Activated naive CD8-positive, alpha-beta T cell treated with anti-CD3 and anti-CD28 coated beads, Interleukin-2, amount 10 ng/mL, durations not matched to agents 7 days and 5 days (primary cell): ENCODE measurements at regions not wholly inside any gene's neighbourhood (a gene's known extent, or its start where the extent isn't known, plus 50 kb on each side); places are given as distances from the start of the nearest gene placed in this dataset.
"Not testable (repeated sequence)": the region's sequence is repeated elsewhere in the genome, so short reads cannot be mapped to it uniquely, and the experiment has no call there.

ENCODE experiments used
- ATAC-seq: fragments of 150-1000 bp; cut with Tn5 transposase; one replicate; pipeline ENCODE4 v1.10.0; 2021; ENCODE audit warnings: low read depth, moderate library complexity
- POLR2A ChIA-PET: fragments of 350-600 bp; sonication (Branson Sonifier 250); formaldehyde crosslinking; loops from one replicate; lab custom pipeline; 2021; ENCODE audit warnings: antibody characterized with exemption; lab: Charles Lee
- DNase-seq: peaks from one replicate; pipeline ENCODE4 v3.0.0; 2021
- H3K27ac Mint-ChIP-seq: one replicate; pipeline ENCODE4 v1.8.0; 2022; ENCODE audit warnings: mild to moderate bottlenecking, mixed read lengths
- H3K27me3 Mint-ChIP-seq: one replicate; pipeline ENCODE4 v1.8.0; 2022; ENCODE audit warnings: mild to moderate bottlenecking, moderate library complexity, mixed read lengths
- H3K36me3 Mint-ChIP-seq: one replicate; pipeline ENCODE4 v1.8.0; 2021; ENCODE audit warnings: mild to moderate bottlenecking, mixed read lengths
- H3K4me1 Mint-ChIP-seq: one replicate; pipeline ENCODE4 v1.8.0; 2021; ENCODE audit warnings: mixed read lengths
- H3K4me3 Mint-ChIP-seq: one replicate; pipeline ENCODE4 v1.8.0; 2022; ENCODE audit warnings: mild to moderate bottlenecking, moderate library complexity, mixed read lengths
- H3K9me3 Mint-ChIP-seq: one replicate; pipeline ENCODE4 v1.8.0; 2021; ENCODE audit warnings: mixed read lengths

GRCh38 chr5:36796155-36796554 lies 80.4 kb upstream of the NIPBL start:
- DNase-seq (no peak), ATAC-seq (no peak)
- Mint-ChIP-seq H3K27ac (no peak overlapping the region), H3K27me3 (peaks cover 9% of the 10 kb centered on the region), H3K36me3 (no peaks in the 10 kb centered on the region), H3K4me3 (no peak overlapping the region), H3K9me3 (no peaks in the 10 kb centered on the region), H3K4me1 (no peaks in the 10 kb centered on the region)
- POLR2A ChIA-PET = no interaction called here

- H3K9me3 Mint-ChIP-seq = no peaks in the 10 kb centered on the region
- no peaks in the 10 kb centered on the region for H3K36me3 Mint-ChIP-seq
- no peaks in the 10 kb centered on the region for H3K4me1 Mint-ChIP-seq
- peaks cover 16% of the 10 kb centered on the region for H3K27me3 Mint-ChIP-seq
- POLR2A ChIA-PET = no interaction called here
- DNase-seq = no peak
- no peak overlapping the region for H3K27ac Mint-ChIP-seq
- ATAC-seq = no peak
- no peak overlapping the region for H3K4me3 Mint-ChIP-seq
Measured at GRCh38 chr5:36801523-36801922, 75.0 kb upstream of the NIPBL start.

- POLR2A ChIA-PET = no interaction called here
- peaks cover 19% of the 10 kb centered on the region for H3K27me3 Mint-ChIP-seq
- no peak for ATAC-seq
- H3K27ac Mint-ChIP-seq = no peak overlapping the region
- no peaks in the 10 kb centered on the region for H3K36me3 Mint-ChIP-seq
- DNase-seq = no peak
- H3K9me3 Mint-ChIP-seq = no peaks in the 10 kb centered on the region
- no peaks in the 10 kb centered on the region for H3K4me1 Mint-ChIP-seq
- H3K4me3 Mint-ChIP-seq = no peak overlapping the region
Measured at GRCh38 chr5:36802187-36802586, 74.4 kb upstream of the NIPBL start.

GRCh38 chr5:36813249-36813648 lies 63.3 kb upstream of the NIPBL start:
- H3K4me1 Mint-ChIP-seq, H3K9me3 Mint-ChIP-seq, H3K4me3 Mint-ChIP-seq, H3K27ac Mint-ChIP-seq, H3K27me3 Mint-ChIP-seq, ATAC-seq, POLR2A ChIA-PET, DNase-seq, H3K36me3 Mint-ChIP-seq: not testable (repeated sequence)

- POLR2A ChIA-PET = no interaction called here
- Mint-ChIP-seq H3K9me3 (peaks cover 1% of the 10 kb centered on the region), H3K27me3 (peaks cover 4% of the 10 kb centered on the region), H3K4me1 (no peaks in the 10 kb centered on the region), H3K4me3 (no peak overlapping the region), H3K27ac (no peak overlapping the region), H3K36me3 (no peaks in the 10 kb centered on the region)
- no peak for ATAC-seq
- DNase-seq = no peak
Measured at GRCh38 chr5:36815871-36816270, 60.7 kb upstream of the NIPBL start.

GRCh38 chr5:36820900-36821299 lies 55.7 kb upstream of the NIPBL start:
- POLR2A ChIA-PET = no interaction called here
- Mint-ChIP-seq H3K27me3 (peaks cover 37% of the 10 kb centered on the region), H3K9me3 (peaks cover 3% of the 10 kb centered on the region), H3K27ac (no peak overlapping the region), H3K36me3 (no peaks in the 10 kb centered on the region), H3K4me1 (no peaks in the 10 kb centered on the region), H3K4me3 (no peak overlapping the region)
- ATAC-seq (no peak), DNase-seq (no peak)

GRCh38 chr5:36826694-36827093 lies 49.9 kb upstream of the NIPBL start:
- DNase-seq = no peak
- POLR2A ChIA-PET = no interaction called here
- Mint-ChIP-seq H3K27ac (no peak overlapping the region), H3K27me3 (peaks cover 40% of the 10 kb centered on the region), H3K36me3 (no peaks in the 10 kb centered on the region), H3K4me3 (no peak overlapping the region), H3K4me1 (no peaks in the 10 kb centered on the region), H3K9me3 (peaks cover 2% of the 10 kb centered on the region)
- ATAC-seq = no peak
